ENCODE measurements at regions not wholly inside any gene's neighbourhood (a gene's known extent, or its start where the extent isn't known, plus 50 kb on each side); places are given as distances from the start of the nearest gene placed in this dataset.

DNA sequence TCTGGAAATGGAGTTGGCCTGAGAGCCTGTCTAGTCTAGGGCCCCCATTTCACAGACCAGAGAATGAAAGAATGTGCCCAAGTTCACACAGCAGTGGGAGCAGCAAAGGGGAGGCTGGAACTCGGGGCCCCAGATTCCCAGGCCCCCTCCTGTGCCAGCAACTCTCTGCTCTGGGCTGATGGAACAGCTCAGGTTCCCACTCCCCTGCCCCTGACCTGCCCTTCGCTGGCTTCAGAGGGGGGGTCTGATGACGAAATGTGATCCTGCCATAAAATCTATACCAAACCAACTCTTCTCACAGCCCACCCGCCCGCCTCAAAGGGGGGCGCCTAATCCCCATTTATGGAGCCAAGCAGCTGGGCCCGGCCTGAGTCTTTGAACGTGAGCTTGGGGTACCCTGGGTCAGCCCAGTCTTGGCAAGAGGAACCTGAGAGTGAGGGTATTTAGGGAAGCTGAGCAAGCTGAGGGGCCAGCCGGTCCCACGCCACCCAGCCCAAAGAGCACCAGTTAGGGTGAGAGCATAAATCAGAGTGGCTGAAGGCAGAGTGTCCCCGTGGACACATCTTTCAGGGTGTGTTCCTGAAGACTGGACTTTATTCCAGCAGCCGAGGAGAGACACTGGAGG, 65.0 kb downstream of the FOXD2 start:
- TF ChIP-seq, protein P1, sequence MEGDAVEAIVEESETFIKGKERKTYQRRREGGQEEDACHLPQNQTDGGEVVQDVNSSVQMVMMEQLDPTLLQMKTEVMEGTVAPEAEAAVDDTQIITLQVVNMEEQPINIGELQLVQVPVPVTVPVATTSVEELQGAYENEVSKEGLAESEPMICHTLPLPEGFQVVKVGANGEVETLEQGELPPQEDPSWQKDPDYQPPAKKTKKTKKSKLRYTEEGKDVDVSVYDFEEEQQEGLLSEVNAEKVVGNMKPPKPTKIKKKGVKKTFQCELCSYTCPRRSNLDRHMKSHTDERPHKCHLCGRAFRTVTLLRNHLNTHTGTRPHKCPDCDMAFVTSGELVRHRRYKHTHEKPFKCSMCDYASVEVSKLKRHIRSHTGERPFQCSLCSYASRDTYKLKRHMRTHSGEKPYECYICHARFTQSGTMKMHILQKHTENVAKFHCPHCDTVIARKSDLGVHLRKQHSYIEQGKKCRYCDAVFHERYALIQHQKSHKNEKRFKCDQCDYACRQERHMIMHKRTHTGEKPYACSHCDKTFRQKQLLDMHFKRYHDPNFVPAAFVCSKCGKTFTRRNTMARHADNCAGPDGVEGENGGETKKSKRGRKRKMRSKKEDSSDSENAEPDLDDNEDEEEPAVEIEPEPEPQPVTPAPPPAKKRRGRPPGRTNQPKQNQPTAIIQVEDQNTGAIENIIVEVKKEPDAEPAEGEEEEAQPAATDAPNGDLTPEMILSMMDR (IDR thresholded peaks at IDR 0.05; ENCODE audit: control extremely low read depth in 1 of 3, insufficient read depth in 1 of 3, low read depth in 1 of 3, low read length in 3 of 3), result no peak
- TF ChIP-seq, protein P2, sequence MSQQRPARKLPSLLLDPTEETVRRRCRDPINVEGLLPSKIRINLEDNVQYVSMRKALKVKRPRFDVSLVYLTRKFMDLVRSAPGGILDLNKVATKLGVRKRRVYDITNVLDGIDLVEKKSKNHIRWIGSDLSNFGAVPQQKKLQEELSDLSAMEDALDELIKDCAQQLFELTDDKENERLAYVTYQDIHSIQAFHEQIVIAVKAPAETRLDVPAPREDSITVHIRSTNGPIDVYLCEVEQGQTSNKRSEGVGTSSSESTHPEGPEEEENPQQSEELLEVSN (IDR thresholded peaks at IDR 0.05), result no peak
- TF ChIP-seq CREB1 (IDR thresholded peaks at IDR 0.05) (no peak), FOSL1 (IDR thresholded peaks at IDR 0.05; ENCODE audit: insufficient read depth, low read depth, low read length) (no peak), POLR2A (IDR thresholded peaks at IDR 0.05; ENCODE audit: control extremely low read depth in 1 of 2, low read depth in 2 of 2, low read length in 2 of 2) (no peak), MAFK (IDR thresholded peaks at IDR 0.05; ENCODE audit: low read depth, low read length) (no peak), EP300 (IDR thresholded peaks at IDR 0.05; ENCODE audit: borderline replicate concordance in 1 of 2, low read depth in 2 of 2, low read length in 2 of 2) (no peak), CBX5 (IDR thresholded peaks at IDR 0.05; ENCODE audit: low read depth, low read length) (no peak), EZH2 (IDR thresholded peaks at IDR 0.05; ENCODE audit: low read depth, low read length, severe bottlenecking) (no peak)
- TF ChIP-seq, protein P3, sequence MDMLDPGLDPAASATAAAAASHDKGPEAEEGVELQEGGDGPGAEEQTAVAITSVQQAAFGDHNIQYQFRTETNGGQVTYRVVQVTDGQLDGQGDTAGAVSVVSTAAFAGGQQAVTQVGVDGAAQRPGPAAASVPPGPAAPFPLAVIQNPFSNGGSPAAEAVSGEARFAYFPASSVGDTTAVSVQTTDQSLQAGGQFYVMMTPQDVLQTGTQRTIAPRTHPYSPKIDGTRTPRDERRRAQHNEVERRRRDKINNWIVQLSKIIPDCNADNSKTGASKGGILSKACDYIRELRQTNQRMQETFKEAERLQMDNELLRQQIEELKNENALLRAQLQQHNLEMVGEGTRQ (IDR thresholded peaks at IDR 0.05; ENCODE audit: low read length), result no peak

Measured in H1 (cell line).